Endodermal cell (in vitro differentiated cells): ENCODE measurements at regions not wholly inside any gene's neighbourhood (a gene's known extent, or its start where the extent isn't known, plus 50 kb on each side); places are given as distances from the start of the nearest gene placed in this dataset.
"Not testable (repeated sequence)": the region's sequence is repeated elsewhere in the genome, so short reads cannot be mapped to it uniquely, and the experiment has no call there.

Experiments
- DNase-seq: peaks from one replicate; pipeline ENCODE4 v3.0.0-alpha.2; 2017
- H3K27ac ChIP-seq: 2 replicates; pipeline ENCODE4 v1.5.1; 2013; ENCODE audit warnings: mild to moderate bottlenecking, low read depth, low read length, moderate library complexity
- H3K27me3 ChIP-seq: 2 replicates; pipeline ENCODE4 v1.6.1; 2013; ENCODE audit warnings: mild to moderate bottlenecking, low read length, moderate library complexity; ENCODE audit not compliant: insufficient read depth, control insufficient read depth, poor library complexity, severe bottlenecking
- H3K36me3 ChIP-seq: 2 replicates; pipeline ENCODE4 v1.7.0; 2013; ENCODE audit warnings: mild to moderate bottlenecking, low read length, moderate library complexity; ENCODE audit not compliant: control insufficient read depth, insufficient read depth
- H3K4me1 ChIP-seq: one replicate; pipeline ENCODE4 v1.7.0; 2013; ENCODE audit warnings: low read length; ENCODE audit not compliant: control insufficient read depth, insufficient read depth
- H3K4me3 ChIP-seq: 2 replicates; pipeline ENCODE4 v1.5.1; 2013; ENCODE audit warnings: mild to moderate bottlenecking, low read length, moderate library complexity
- H3K9ac ChIP-seq: 2 replicates; pipeline ENCODE4 v1.6.1; 2013; ENCODE audit warnings: mild to moderate bottlenecking, low read length, moderate library complexity; ENCODE audit not compliant: poor library complexity, severe bottlenecking; ENCODE audit errors: extremely low read depth
- H3K9me3 ChIP-seq: 2 replicates; pipeline ENCODE4 v1.6.1; 2013; ENCODE audit warnings: mild to moderate bottlenecking, low read length, moderate library complexity; ENCODE audit not compliant: control insufficient read depth
- H3K27ac Mint-ChIP-seq: 2 replicates; pipeline ENCODE4 v1.8.0; 2020; ENCODE audit warnings: mixed read lengths
- H3K27me3 Mint-ChIP-seq: 2 replicates; pipeline ENCODE4 v1.8.0; 2021; ENCODE audit warnings: mild to moderate bottlenecking, mixed read lengths; ENCODE audit not compliant: insufficient read depth
- H3K36me3 Mint-ChIP-seq: 2 replicates; pipeline ENCODE4 v1.8.0; 2020; ENCODE audit warnings: low read depth, mixed read lengths
- H3K4me1 Mint-ChIP-seq: 2 replicates; pipeline ENCODE4 v1.8.0; 2020; ENCODE audit warnings: mixed read lengths
- H3K4me3 Mint-ChIP-seq: 2 replicates; pipeline ENCODE4 v1.8.0; 2020; ENCODE audit warnings: mild to moderate bottlenecking, moderate library complexity, mixed read lengths
- H3K9me3 Mint-ChIP-seq: 2 replicates; pipeline ENCODE4 v1.8.0; 2020; ENCODE audit warnings: mild to moderate bottlenecking, mixed read lengths
- WGBS, 2 experiments: methylation state at CpG; one replicate each; pipeline versions ENCODE4 v1.1.5 to v1.1.7; 2013; ENCODE audit warnings: missing lambda C conversion rate in 2 of 2, mixed read lengths in 1 of 2; ENCODE audit not compliant: insufficient coverage in 1 of 2, insufficient read length in 1 of 2; 5-methylcytosine and 5-hydroxymethylcytosine counted together
- TF ChIP-seq, protein P1 (sequence below): fragments of 200-600 bp; sonication (generic); conservative IDR thresholded peaks from 2 replicates; pipeline ENCODE4 v1.5.0; 2021; ENCODE audit warnings: antibody characterized with exemption, mild to moderate bottlenecking

DNA sequence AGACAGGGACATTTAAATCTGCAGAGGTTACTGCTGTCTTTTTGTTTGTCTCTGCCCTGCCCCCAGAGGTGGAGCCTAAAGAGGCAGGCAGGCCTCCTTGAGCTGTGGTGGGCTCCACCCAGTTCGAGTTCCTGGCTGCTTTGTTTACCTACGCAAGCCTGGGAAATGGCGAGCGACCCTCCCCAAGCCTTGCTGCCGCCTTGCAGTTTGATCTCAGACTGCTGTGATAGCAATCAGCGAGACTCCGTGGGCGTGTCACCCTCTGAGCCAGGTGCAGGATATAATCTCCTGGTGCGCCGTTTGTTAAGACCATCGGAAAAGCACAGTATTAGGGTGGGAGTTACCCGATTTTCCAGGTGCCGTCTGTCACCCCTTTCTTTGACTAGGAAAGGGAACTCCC is 93.3 kb downstream of the ANKRD30BL start:
- H3K27ac ChIP-seq, H3K4me1 ChIP-seq, H3K4me3 Mint-ChIP-seq, DNase-seq, H3K36me3 Mint-ChIP-seq, H3K36me3 ChIP-seq, H3K9ac ChIP-seq, H3K4me3 ChIP-seq, H3K4me1 Mint-ChIP-seq, H3K27ac Mint-ChIP-seq, H3K9me3 ChIP-seq, H3K27me3 ChIP-seq, H3K27me3 Mint-ChIP-seq: not testable (repeated sequence)
- peaks cover 56% of the 10 kb centered on the region for H3K9me3 Mint-ChIP-seq
- 90 to 97% methylated on average over 5 to 13 of the region's 13 CpGs for WGBS, 2 experiments

DNA sequence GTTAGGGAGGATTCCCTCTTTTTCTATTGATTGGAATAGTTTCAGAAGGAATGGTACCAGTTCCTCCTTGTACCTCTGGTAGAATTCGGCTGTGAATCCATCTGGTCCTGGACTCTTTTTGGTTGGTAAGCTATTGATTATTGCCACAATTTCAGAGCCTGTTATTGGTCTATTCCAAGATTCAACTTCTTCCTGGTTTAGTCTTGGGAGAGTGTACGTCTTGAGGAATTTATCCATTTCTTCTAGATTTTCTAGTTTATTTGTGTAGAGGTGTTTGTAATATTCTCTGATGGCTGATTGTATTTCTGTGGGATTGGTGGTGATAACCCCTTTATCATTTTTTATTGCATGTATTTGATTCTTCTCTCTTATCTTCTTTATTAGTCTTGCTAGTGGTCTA is 96.4 kb downstream of the ANKRD30BL start:
- H3K9ac ChIP-seq, H3K27ac Mint-ChIP-seq, H3K27me3 Mint-ChIP-seq, H3K4me3 Mint-ChIP-seq, H3K36me3 ChIP-seq, H3K4me1 Mint-ChIP-seq, H3K27me3 ChIP-seq, H3K36me3 Mint-ChIP-seq, H3K4me3 ChIP-seq, H3K9me3 ChIP-seq, H3K27ac ChIP-seq, DNase-seq, H3K4me1 ChIP-seq: not testable (repeated sequence)
- H3K9me3 Mint-ChIP-seq: peaks cover 49% of the 10 kb centered on the region
- 62% methylated on average over 1 of the region's 2 CpGs; no CpG with 5 or more reads in 1 of the 2 experiments for WGBS, 2 experiments

DNA sequence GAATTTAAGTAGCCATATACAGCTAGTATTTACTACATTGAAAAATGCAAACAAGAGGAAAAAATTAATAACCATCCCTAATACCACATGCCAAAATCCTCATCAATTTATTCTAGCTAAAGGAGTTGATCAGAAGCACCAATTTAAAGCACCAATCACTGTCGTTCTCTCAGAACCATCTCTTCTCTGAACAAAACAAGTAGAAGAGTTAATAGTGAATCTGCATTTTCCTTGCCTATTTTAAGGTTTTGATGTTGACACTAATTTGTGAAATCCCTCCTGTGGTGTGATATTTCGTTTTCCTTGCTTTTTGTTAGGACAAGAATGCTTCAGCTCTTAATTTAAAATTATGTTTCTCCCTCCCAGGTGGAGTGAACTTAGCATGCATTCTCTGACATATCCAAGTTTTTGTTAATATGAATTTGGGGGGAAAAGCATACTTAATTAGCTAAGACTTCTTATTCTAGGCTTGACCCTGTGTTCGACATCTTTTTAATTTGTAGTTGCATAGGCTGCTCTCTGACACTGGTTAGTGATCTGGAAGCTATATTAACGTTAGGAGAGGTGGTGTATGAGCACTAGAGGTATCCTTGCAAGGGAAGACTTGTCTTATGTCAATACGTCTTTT is 122.0 kb downstream of the ANKRD30BL start:
- H3K9ac ChIP-seq, H3K9me3 ChIP-seq, H3K27ac ChIP-seq, H3K4me1 ChIP-seq, H3K36me3 ChIP-seq, H3K9me3 Mint-ChIP-seq, DNase-seq, H3K4me3 Mint-ChIP-seq, H3K36me3 Mint-ChIP-seq, H3K4me1 Mint-ChIP-seq, H3K4me3 ChIP-seq, H3K27ac Mint-ChIP-seq: not testable (repeated sequence)
- peaks cover 47% of the 10 kb centered on the region for H3K27me3 ChIP-seq
- H3K27me3 Mint-ChIP-seq: peaks cover 64% of the 10 kb centered on the region
- WGBS, 2 experiments: 76 to 83% methylated on average over 3 to 4 of the region's 5 CpGs

DNA sequence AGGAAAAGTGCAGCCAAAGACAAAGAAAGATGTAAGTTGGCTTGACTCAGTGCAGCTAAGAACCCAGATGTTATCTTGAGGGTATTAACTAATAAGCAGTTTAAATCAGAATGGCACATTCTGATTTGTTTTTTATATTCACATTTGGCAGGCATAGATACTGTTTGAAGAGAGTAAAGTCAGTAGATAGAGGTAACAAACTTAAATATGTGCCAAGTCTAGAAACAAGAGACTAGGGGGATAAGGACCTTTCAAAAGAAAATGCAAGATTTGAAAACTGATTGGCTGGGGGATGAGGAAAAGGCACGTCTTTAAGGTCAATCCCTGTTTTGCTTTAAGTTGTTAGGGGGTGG is 122.9 kb downstream of the ANKRD30BL start:
- 32% methylated on average over 1 of the region's 1 CpG; no CpG with 5 or more reads in 1 of the 2 experiments for WGBS, 2 experiments
- H3K4me1 ChIP-seq, H3K36me3 ChIP-seq, H3K27ac ChIP-seq, H3K9ac ChIP-seq, H3K27ac Mint-ChIP-seq, H3K9me3 ChIP-seq, H3K9me3 Mint-ChIP-seq, H3K4me1 Mint-ChIP-seq, H3K36me3 Mint-ChIP-seq, DNase-seq: not testable (repeated sequence)
- H3K4me3 Mint-ChIP-seq: peak overlapping the region; percentile 71
- peaks cover 60% of the 10 kb centered on the region for H3K27me3 Mint-ChIP-seq
- H3K27me3 ChIP-seq: peaks cover 47% of the 10 kb centered on the region
- H3K4me3 ChIP-seq: peak overlapping the region; percentile 74

DNA sequence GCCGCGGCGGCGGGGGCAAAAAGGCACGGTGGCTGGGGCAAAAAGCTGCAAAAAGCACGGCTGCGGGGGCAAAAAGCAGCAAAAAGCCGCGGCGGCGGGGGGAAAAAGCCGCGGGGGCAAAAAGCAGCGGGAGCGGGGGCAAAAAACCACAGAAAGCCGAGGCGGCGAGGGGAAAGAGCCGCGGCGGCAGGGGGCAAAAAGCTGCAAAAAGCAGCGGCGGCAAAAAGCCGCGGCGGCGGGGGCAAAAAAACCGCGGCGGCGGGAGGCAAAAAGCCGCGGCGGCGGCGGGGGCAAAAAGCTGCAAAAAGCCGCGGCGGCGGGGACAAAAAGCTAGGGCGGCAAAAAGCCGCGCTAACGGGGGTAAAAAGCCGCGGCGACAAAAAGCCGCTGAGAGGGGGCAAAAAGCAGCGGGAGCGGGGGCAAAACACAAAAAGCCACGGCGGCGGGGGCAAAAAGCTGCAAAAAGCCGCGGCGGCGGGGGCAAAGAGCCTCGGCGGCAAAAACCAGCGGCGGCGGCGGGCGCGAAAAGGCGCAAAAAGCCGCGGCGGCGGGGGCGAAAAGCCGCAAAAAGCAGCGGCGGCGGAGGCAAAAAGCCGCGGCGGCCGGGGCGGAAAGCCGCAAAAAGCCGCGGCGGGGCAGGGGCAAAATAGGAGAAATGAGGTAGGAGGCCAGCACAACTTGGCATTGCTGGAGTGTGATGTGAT is 123.4 kb downstream of the ANKRD30BL start:
- TF ChIP-seq, protein P1, sequence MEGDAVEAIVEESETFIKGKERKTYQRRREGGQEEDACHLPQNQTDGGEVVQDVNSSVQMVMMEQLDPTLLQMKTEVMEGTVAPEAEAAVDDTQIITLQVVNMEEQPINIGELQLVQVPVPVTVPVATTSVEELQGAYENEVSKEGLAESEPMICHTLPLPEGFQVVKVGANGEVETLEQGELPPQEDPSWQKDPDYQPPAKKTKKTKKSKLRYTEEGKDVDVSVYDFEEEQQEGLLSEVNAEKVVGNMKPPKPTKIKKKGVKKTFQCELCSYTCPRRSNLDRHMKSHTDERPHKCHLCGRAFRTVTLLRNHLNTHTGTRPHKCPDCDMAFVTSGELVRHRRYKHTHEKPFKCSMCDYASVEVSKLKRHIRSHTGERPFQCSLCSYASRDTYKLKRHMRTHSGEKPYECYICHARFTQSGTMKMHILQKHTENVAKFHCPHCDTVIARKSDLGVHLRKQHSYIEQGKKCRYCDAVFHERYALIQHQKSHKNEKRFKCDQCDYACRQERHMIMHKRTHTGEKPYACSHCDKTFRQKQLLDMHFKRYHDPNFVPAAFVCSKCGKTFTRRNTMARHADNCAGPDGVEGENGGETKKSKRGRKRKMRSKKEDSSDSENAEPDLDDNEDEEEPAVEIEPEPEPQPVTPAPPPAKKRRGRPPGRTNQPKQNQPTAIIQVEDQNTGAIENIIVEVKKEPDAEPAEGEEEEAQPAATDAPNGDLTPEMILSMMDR: no peak
- H3K4me3 ChIP-seq: peak overlapping the region; percentile 74
- no peaks in the 10 kb centered on the region for H3K4me1 ChIP-seq
- H3K27me3 ChIP-seq: peaks cover 47% of the 10 kb centered on the region
- H3K9me3 ChIP-seq: no peaks in the 10 kb centered on the region
- H3K9me3 Mint-ChIP-seq: peaks cover 2% of the 10 kb centered on the region
- H3K36me3 Mint-ChIP-seq: no peaks in the 10 kb centered on the region
- no peak overlapping the region for H3K27ac Mint-ChIP-seq
- no peaks in the 10 kb centered on the region for H3K36me3 ChIP-seq
- peak overlapping the region; percentile 34 for H3K9ac ChIP-seq
- peak; percentile 70 for DNase-seq
- 0% methylated on average over 11 to 73 of the region's 84 CpGs for WGBS, 2 experiments
- H3K4me3 Mint-ChIP-seq: peak overlapping the region; percentile 71
- H3K27me3 Mint-ChIP-seq: peaks cover 55% of the 10 kb centered on the region
- H3K4me1 Mint-ChIP-seq: peaks cover 5% of the 10 kb centered on the region
- no peak overlapping the region for H3K27ac ChIP-seq
